HCT116 (cell line): ENCODE measurements at regions not wholly inside any gene's neighbourhood (a gene's known extent, or its start where the extent isn't known, plus 50 kb on each side); places are given as distances from the start of the nearest gene placed in this dataset.

Experiments
- ATAC-seq: fragments of 200-7000 bp; cut with Tn5 transposase; 2 replicates; pipeline ENCODE4 v1.9.1; 2020; ENCODE audit warnings: mild to moderate bottlenecking, moderate library complexity
- BruUV-seq: library from RNA; stranded (reverse); fragments of 400-500 nt; replicated peaks from 2 replicates; lab custom pipeline; 2021; lab: Mats Ljungman, UMichigan
- CTCF ChIA-PET: fragments of 300-600 bp; sonication (Branson Sonifier 250); formaldehyde crosslinking; loops from one replicate; lab custom pipeline; 2021; ENCODE audit warnings: antibody characterized with exemption; lab: Charles Lee
- POLR2A ChIA-PET: fragments of 300-600, 350-600 bp; sonication (Branson Sonifier 250); formaldehyde crosslinking; loops from one replicate; lab custom pipeline; 2021; ENCODE audit warnings: antibody characterized with exemption; lab: Charles Lee
- RAD21 ChIA-PET, 2 experiments: fragments of 300-600 bp; sonication (Branson Sonifier 250); formaldehyde crosslinking; loops; one replicate each; lab custom pipeline; 2023; ENCODE audit warnings: low total read pairs in 2 of 2; ENCODE audit not compliant: uncharacterized antibody in 2 of 2, unreplicated experiment in 2 of 2, low non-redundant PET in 1 of 2; lab: Charles Lee
- DNase-seq: peaks from one replicate; pipeline ENCODE4 v3.0.0-alpha.2; 2010; ENCODE audit warnings: low read depth, low spot score
- H2AFZ ChIP-seq: fragments of 200-600 bp; shearing (Covaris generic), sonication (generic); 2 replicates; pipeline ENCODE4 v1.6.1; 2017; ENCODE audit warnings: low read depth, mixed run types, mixed read lengths, antibody characterized with exemption, low read length; ENCODE audit not compliant: poor library complexity, severe bottlenecking
- H3K27ac ChIP-seq: 2 replicates; pipeline ENCODE4 v1.5.1; 2012; ENCODE audit warnings: low read depth, low read length
- H3K27me3 ChIP-seq: fragments of 200-600 bp; sonication (generic); 2 replicates; pipeline ENCODE4 v1.6.1; 2016; ENCODE audit warnings: mixed run types, low read length, mixed read lengths; ENCODE audit not compliant: insufficient read depth
- H3K36me3 ChIP-seq, 2 experiments: fragments of 200-500 bp in 1 of 2; fragments of 200-600 bp in 1 of 2; sonication (Bioruptor generic) in 1 of 2; sonication (generic) in 1 of 2; 2 replicates each; pipeline versions ENCODE4 v1.5.1 to v1.6.1; 2014 to 2016; ENCODE audit warnings: low read length in 2 of 2, inconsistent platforms in 1 of 2, mixed read lengths in 1 of 2, mixed run types in 1 of 2; ENCODE audit not compliant: insufficient read depth in 2 of 2, control insufficient read depth in 1 of 2
- H3K4me1 ChIP-seq, 2 experiments: fragments of 200-600 bp in 1 of 2; sonication (generic) in 1 of 2; 2 replicates each; pipeline versions ENCODE4 v1.5.1 to v1.6.1; 2012 to 2017; ENCODE audit warnings: low read length in 2 of 2, inconsistent platforms in 1 of 2, mild to moderate bottlenecking in 1 of 2, mixed read lengths in 1 of 2, mixed run types in 1 of 2, moderate library complexity in 1 of 2; ENCODE audit not compliant: insufficient read depth in 2 of 2, control insufficient read depth in 1 of 2
- H3K4me2 ChIP-seq: fragments of 200-600 bp; sonication (generic); 2 replicates; pipeline ENCODE4 v1.6.1; 2017; ENCODE audit warnings: mixed run types, low read length, mixed read lengths
- H3K4me3 ChIP-seq, 2 experiments: fragments of 200-600 bp in 1 of 2; sonication (generic) in 1 of 2; replicated peaks in 1 of 2; 2 replicates each; pipeline ENCODE4 v1.5.1; 2011 to 2016; ENCODE audit warnings: low read length in 2 of 2, control low read depth in 1 of 2, low read depth in 1 of 2, mild to moderate bottlenecking in 1 of 2, mixed read lengths in 1 of 2, mixed run types in 1 of 2
- H3K79me2 ChIP-seq: fragments of 200-600 bp; sonication (generic); 2 replicates; pipeline ENCODE4 v1.6.1; 2017; ENCODE audit warnings: mild to moderate bottlenecking, mixed run types, low read length, moderate library complexity, mixed read lengths; ENCODE audit not compliant: insufficient read depth
- H3K9ac ChIP-seq: fragments of 200-600 bp; sonication (generic); 2 replicates; pipeline ENCODE4 v1.6.1; 2016; ENCODE audit warnings: low read length, mixed read lengths
- H3K9me2 ChIP-seq: fragments of 200-600 bp; sonication (generic), shearing (Covaris generic); 2 replicates; pipeline ENCODE4 v1.6.1; 2017; ENCODE audit warnings: mixed run types, mild to moderate bottlenecking, moderate library complexity; ENCODE audit not compliant: insufficient read depth
- H3K9me3 ChIP-seq, 2 experiments: fragments of 200-500 bp in 1 of 2; fragments of 200-600 bp in 1 of 2; sonication (Bioruptor generic) in 1 of 2; sonication (generic) in 1 of 2; 2 replicates each; pipeline ENCODE4 v1.6.1; 2014 to 2017; ENCODE audit warnings: low read length in 2 of 2, mixed read lengths in 2 of 2, inconsistent platforms in 1 of 2, low read depth in 1 of 2, mild to moderate bottlenecking in 1 of 2, mixed run types in 1 of 2, moderate library complexity in 1 of 2; ENCODE audit not compliant: control insufficient read depth in 1 of 2, insufficient read depth in 1 of 2
- H4K20me1 ChIP-seq: fragments of 200-600 bp; sonication (generic), shearing (Covaris generic); 2 replicates; pipeline ENCODE4 v1.6.1; 2017; ENCODE audit warnings: mixed run types, mild to moderate bottlenecking, moderate library complexity; ENCODE audit not compliant: insufficient read depth
- ATF3 ChIP-seq: IDR thresholded peaks from 2 replicates; pipeline ENCODE4 v1.6.1; 2012
- CBX3 ChIP-seq: IDR thresholded peaks from 2 replicates; pipeline ENCODE4 v1.6.1; 2012; ENCODE audit warnings: low read depth
- CEBPB ChIP-seq: IDR thresholded peaks from 2 replicates; pipeline ENCODE4 v1.6.1; 2012; ENCODE audit warnings: low read depth
- EGR1 ChIP-seq: IDR thresholded peaks from 2 replicates; pipeline ENCODE4 v1.6.1; 2012; ENCODE audit warnings: low read depth
- ELF1 ChIP-seq: IDR thresholded peaks from 2 replicates; pipeline ENCODE4 v1.6.1; 2012; ENCODE audit warnings: low read depth, borderline replicate concordance
- EZH2 ChIP-seq: fragments of 200-600 bp; sonication (generic); IDR thresholded peaks from 2 replicates; pipeline ENCODE4 v1.6.1; 2017; ENCODE audit warnings: antibody characterized with exemption, mixed run types
- EZH2phosphoT487 ChIP-seq: fragments of 200-600 bp; IDR thresholded peaks from 2 replicates; pipeline ENCODE4 v1.6.1; 2018; ENCODE audit warnings: antibody characterized with exemption, borderline replicate concordance
- FOSL1 ChIP-seq: IDR thresholded peaks from 2 replicates; pipeline ENCODE4 v1.6.1; 2012; ENCODE audit warnings: low read depth
- JUND ChIP-seq: IDR thresholded peaks from 2 replicates; pipeline ENCODE4 v1.6.1; 2012
- POLR2A ChIP-seq: IDR thresholded peaks from 2 replicates; pipeline ENCODE4 v1.7.0; 2011; ENCODE audit warnings: borderline replicate concordance; ENCODE audit not compliant: insufficient read depth, insufficient read length; ENCODE audit errors: extremely low read depth
- POLR2AphosphoS5 ChIP-seq: IDR thresholded peaks from 2 replicates; pipeline ENCODE4 v1.6.1; 2011; ENCODE audit warnings: mild to moderate bottlenecking, low read depth, low read length, moderate library complexity
- RAD21 ChIP-seq: IDR thresholded peaks from 2 replicates; pipeline ENCODE4 v1.6.1; 2012; ENCODE audit warnings: low read depth, mild to moderate bottlenecking
- SIN3A ChIP-seq: IDR thresholded peaks from 2 replicates; pipeline ENCODE4 v1.6.1; 2012; ENCODE audit warnings: low read depth
- SP1 ChIP-seq: IDR thresholded peaks from 2 replicates; pipeline ENCODE4 v1.6.1; 2012; ENCODE audit warnings: low read depth
- TCF7L2 ChIP-seq: IDR thresholded peaks from 2 replicates; pipeline ENCODE4 v1.7.0; 2011; ENCODE audit warnings: borderline replicate concordance, inconsistent platforms; ENCODE audit not compliant: insufficient read depth, insufficient read length; ENCODE audit errors: extremely low read depth
- YY1 ChIP-seq: IDR thresholded peaks from 2 replicates; pipeline ENCODE4 v1.6.1; 2011; ENCODE audit warnings: low read length, low read depth, moderate library complexity, mild to moderate bottlenecking; ENCODE audit not compliant: insufficient replicate concordance; ENCODE audit errors: extremely low read depth
- ZFX ChIP-seq: fragments of 450-650 bp; IDR thresholded peaks from 2 replicates; pipeline ENCODE4 v1.6.1; 2017
- ZNF274 ChIP-seq: fragments of 200-500 bp; sonication (Bioruptor generic); IDR thresholded peaks from 2 replicates; pipeline ENCODE4 v1.6.1; 2014; ENCODE audit warnings: mild to moderate bottlenecking, low read depth, low read length, inconsistent platforms
- intact Hi-C: fragments of 100-400 bp; cut with micrococcal nuclease; formaldehyde crosslinking; loops from 2 replicates; pipeline ENCODE4 v1.10.0; 2022
- TF ChIP-seq, protein P1 (sequence below): IDR thresholded peaks from 2 replicates; pipeline ENCODE4 v1.6.1; 2012
- TF ChIP-seq, protein P2 (sequence below): IDR thresholded peaks from 2 replicates; pipeline ENCODE4 v1.6.1; 2012; ENCODE audit warnings: low read depth

DNA sequence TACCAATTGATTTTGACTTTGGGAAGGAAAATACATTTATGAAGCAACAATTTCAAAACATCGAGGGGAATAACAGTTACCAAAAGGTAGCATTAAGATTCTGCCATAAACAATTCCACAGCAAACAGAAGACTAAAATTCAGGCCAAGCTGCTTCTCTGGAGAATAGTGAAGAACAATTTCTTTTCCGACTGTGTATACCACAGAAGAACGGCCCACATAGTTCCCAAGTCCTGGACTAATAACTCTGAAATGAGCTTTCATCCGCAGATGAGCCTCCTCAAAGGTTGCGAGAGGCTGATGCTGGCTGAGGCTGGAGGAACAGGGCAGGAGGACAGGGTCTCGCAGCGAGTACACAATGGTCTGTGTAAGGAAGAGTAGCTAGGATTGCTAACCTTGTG lies 278.9 kb upstream of the TCF4 start:
- peaks cover 0 to 36% of the 10 kb centered on the region in 2 experiments; a peak in 3 of 4 replicates for H3K9me3 ChIP-seq
- no peaks in the 10 kb centered on the region for H3K36me3 ChIP-seq
- H3K27ac ChIP-seq: no peak overlapping the region
- ChIA-PET CTCF (no interaction called here), POLR2A (no interaction called here), RAD21 (no interaction called here)
- H3K9ac ChIP-seq: no peak overlapping the region
- H3K27me3 ChIP-seq: no peaks in the 10 kb centered on the region
- no peaks in the 10 kb centered on the region for H3K9me2 ChIP-seq
- BruUV-seq: no TSS peak
- DNase-seq: no peak
- no peaks in the 10 kb centered on the region for H3K4me1 ChIP-seq
- no peak for ATAC-seq
- H2AFZ ChIP-seq: no peak overlapping the region
- H3K4me2 ChIP-seq: no peak overlapping the region
- no peaks in the 10 kb centered on the region; the same call in 1 of the 2 replicates for H4K20me1 ChIP-seq
- no peaks in the 10 kb centered on the region for H3K79me2 ChIP-seq
- TF ChIP-seq RAD21: no peak
- TF ChIP-seq ATF3: no peak
- TF ChIP-seq ELF1: no peak
- no peak for TF ChIP-seq SIN3A
- intact Hi-C loops: no loop called here
- no peak overlapping the region for H3K4me3 ChIP-seq

- DNase-seq: no peak
- CTCF ChIA-PET: no interaction called here
- Histone ChIP-seq H3K4me1 (no peaks in the 10 kb centered on the region), H3K79me2 (no peaks in the 10 kb centered on the region), H4K20me1 (no peaks in the 10 kb centered on the region; the same call in 1 of the 2 replicates), H3K9me3 (peaks cover 0 to 36% of the 10 kb centered on the region in 2 experiments; a peak in 3 of 4 replicates), H3K36me3 (no peaks in the 10 kb centered on the region), H3K4me2 (no peak overlapping the region), H3K4me3 (no peak overlapping the region), H2AFZ (no peak overlapping the region), H3K27ac (no peak overlapping the region), H3K27me3 (no peaks in the 10 kb centered on the region), H3K9ac (no peak overlapping the region), H3K9me2 (no peaks in the 10 kb centered on the region)
- no peak for ATAC-seq
- RAD21 ChIA-PET: no interaction called here
- intact Hi-C loops: no loop called here
- POLR2A ChIA-PET: no interaction called here
- BruUV-seq: no TSS peak
- no peak for TF ChIP-seq SP1
- no peak for TF ChIP-seq ELF1
- no peak for TF ChIP-seq CEBPB
- no peak for TF ChIP-seq TCF7L2
- no peak for TF ChIP-seq FOSL1
- TF ChIP-seq, protein P1, sequence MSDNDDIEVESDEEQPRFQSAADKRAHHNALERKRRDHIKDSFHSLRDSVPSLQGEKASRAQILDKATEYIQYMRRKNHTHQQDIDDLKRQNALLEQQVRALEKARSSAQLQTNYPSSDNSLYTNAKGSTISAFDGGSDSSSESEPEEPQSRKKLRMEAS: no peak
- TF ChIP-seq JUND: no peak
- TF ChIP-seq POLR2AphosphoS5: no peak
- TF ChIP-seq POLR2A: no peak
- no peak for TF ChIP-seq CBX3
- no peak for TF ChIP-seq ZNF274
- TF ChIP-seq, protein P2, sequence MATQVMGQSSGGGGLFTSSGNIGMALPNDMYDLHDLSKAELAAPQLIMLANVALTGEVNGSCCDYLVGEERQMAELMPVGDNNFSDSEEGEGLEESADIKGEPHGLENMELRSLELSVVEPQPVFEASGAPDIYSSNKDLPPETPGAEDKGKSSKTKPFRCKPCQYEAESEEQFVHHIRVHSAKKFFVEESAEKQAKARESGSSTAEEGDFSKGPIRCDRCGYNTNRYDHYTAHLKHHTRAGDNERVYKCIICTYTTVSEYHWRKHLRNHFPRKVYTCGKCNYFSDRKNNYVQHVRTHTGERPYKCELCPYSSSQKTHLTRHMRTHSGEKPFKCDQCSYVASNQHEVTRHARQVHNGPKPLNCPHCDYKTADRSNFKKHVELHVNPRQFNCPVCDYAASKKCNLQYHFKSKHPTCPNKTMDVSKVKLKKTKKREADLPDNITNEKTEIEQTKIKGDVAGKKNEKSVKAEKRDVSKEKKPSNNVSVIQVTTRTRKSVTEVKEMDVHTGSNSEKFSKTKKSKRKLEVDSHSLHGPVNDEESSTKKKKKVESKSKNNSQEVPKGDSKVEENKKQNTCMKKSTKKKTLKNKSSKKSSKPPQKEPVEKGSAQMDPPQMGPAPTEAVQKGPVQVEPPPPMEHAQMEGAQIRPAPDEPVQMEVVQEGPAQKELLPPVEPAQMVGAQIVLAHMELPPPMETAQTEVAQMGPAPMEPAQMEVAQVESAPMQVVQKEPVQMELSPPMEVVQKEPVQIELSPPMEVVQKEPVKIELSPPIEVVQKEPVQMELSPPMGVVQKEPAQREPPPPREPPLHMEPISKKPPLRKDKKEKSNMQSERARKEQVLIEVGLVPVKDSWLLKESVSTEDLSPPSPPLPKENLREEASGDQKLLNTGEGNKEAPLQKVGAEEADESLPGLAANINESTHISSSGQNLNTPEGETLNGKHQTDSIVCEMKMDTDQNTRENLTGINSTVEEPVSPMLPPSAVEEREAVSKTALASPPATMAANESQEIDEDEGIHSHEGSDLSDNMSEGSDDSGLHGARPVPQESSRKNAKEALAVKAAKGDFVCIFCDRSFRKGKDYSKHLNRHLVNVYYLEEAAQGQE: no peak
- TF ChIP-seq RAD21: no peak
- TF ChIP-seq YY1: no peak
- no peak for TF ChIP-seq ATF3
- no peak for TF ChIP-seq EZH2
- TF ChIP-seq EZH2phosphoT487: no peak
- no peak for TF ChIP-seq EGR1
- no peak for TF ChIP-seq ZFX
Measured at GRCh38 chr18:55866006-55866405, 278.0 kb upstream of the TCF4 start.
